GM23338 (cell line): ENCODE measurements at regions not wholly inside any gene's neighbourhood (a gene's known extent, or its start where the extent isn't known, plus 50 kb on each side); places are given as distances from the start of the nearest gene placed in this dataset.

Experiments used
- CTCF ChIP-seq, 2 experiments: fragments of 200-600 bp in 1 of 2; sonication (generic) in 1 of 2; conservative IDR thresholded peaks; 2 replicates each; pipeline versions ENCODE4 v1.5.1 to v1.6.1; 2016 to 2017; ENCODE audit warnings: antibody characterized with exemption in 2 of 2, low read depth in 2 of 2, mild to moderate bottlenecking in 2 of 2, moderate library complexity in 1 of 2
- EZH2 ChIP-seq: fragments of 200-600 bp; sonication (generic); IDR thresholded peaks from one replicate; pipeline ENCODE4 v1.8.0; 2017; ENCODE audit warnings: antibody characterized with exemption, mild to moderate bottlenecking, low read depth; ENCODE audit not compliant: unreplicated experiment
- POLR2AphosphoS5 ChIP-seq: IDR thresholded peaks from 2 replicates; pipeline ENCODE4 v1.6.1; 2016; ENCODE audit warnings: antibody characterized with exemption, low read depth

GRCh38 chr12:87518481-87518880, 510.7 kb downstream of the C12orf50 start:
- TF ChIP-seq EZH2 (no peak), CTCF (conservative IDR thresholded peaks at IDR 0.05; ENCODE audit: low read depth in 2 of 2) (no peak), POLR2AphosphoS5 (no peak)
